ENCODE measurements at regions not wholly inside any gene's neighbourhood (a gene's known extent, or its start where the extent isn't known, plus 50 kb on each side); places are given as distances from the start of the nearest gene placed in this dataset.

DNA sequence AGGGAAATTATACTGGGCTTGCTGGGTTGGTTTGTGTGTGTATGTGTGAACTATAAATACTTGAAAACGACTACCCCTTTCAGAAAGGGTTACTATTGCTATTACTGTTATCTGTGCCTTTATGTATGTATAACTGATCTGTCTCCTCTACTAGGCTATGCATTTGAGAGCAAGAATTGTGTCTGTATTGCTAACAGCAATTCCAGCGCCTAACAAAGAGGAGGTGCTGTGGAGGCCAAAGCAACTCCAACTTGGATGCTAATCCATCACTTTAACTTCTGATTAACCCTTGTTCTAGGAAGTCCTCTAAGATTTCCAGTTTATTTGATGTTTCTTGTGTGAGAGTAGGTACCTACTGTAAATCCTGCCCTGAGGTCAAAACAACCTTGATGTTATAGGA lies 313.9 kb downstream of the PCNX1 start (continued):
- TF ChIP-seq RELA (CRISPR knock-in tag; IDR thresholded peaks at IDR 0.05; ENCODE audit: borderline replicate concordance): no peak
- TF ChIP-seq TP53 (CRISPR knock-in tag; IDR thresholded peaks at IDR 0.05): no peak
- TF ChIP-seq, protein P1, sequence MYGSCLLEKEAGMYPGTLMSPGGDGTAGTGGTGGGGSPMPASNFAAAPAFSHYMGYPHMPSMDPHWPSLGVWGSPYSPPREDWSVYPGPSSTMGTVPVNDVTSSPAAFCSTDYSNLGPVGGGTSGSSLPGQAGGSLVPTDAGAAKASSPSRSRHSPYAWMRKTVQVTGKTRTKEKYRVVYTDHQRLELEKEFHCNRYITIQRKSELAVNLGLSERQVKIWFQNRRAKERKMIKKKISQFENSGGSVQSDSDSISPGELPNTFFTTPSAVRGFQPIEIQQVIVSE (CRISPR knock-in tag; IDR thresholded peaks at IDR 0.05; ENCODE audit: borderline replicate concordance): no peak
- TF ChIP-seq CREM (CRISPR knock-in tag; IDR thresholded peaks at IDR 0.05): no peak
- TF ChIP-seq, protein P2, sequence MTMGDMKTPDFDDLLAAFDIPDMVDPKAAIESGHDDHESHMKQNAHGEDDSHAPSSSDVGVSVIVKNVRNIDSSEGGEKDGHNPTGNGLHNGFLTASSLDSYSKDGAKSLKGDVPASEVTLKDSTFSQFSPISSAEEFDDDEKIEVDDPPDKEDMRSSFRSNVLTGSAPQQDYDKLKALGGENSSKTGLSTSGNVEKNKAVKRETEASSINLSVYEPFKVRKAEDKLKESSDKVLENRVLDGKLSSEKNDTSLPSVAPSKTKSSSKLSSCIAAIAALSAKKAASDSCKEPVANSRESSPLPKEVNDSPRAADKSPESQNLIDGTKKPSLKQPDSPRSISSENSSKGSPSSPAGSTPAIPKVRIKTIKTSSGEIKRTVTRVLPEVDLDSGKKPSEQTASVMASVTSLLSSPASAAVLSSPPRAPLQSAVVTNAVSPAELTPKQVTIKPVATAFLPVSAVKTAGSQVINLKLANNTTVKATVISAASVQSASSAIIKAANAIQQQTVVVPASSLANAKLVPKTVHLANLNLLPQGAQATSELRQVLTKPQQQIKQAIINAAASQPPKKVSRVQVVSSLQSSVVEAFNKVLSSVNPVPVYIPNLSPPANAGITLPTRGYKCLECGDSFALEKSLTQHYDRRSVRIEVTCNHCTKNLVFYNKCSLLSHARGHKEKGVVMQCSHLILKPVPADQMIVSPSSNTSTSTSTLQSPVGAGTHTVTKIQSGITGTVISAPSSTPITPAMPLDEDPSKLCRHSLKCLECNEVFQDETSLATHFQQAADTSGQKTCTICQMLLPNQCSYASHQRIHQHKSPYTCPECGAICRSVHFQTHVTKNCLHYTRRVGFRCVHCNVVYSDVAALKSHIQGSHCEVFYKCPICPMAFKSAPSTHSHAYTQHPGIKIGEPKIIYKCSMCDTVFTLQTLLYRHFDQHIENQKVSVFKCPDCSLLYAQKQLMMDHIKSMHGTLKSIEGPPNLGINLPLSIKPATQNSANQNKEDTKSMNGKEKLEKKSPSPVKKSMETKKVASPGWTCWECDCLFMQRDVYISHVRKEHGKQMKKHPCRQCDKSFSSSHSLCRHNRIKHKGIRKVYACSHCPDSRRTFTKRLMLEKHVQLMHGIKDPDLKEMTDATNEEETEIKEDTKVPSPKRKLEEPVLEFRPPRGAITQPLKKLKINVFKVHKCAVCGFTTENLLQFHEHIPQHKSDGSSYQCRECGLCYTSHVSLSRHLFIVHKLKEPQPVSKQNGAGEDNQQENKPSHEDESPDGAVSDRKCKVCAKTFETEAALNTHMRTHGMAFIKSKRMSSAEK (CRISPR knock-in tag; IDR thresholded peaks at IDR 0.05; ENCODE audit: borderline replicate concordance): no peak
- TF ChIP-seq, protein P3, sequence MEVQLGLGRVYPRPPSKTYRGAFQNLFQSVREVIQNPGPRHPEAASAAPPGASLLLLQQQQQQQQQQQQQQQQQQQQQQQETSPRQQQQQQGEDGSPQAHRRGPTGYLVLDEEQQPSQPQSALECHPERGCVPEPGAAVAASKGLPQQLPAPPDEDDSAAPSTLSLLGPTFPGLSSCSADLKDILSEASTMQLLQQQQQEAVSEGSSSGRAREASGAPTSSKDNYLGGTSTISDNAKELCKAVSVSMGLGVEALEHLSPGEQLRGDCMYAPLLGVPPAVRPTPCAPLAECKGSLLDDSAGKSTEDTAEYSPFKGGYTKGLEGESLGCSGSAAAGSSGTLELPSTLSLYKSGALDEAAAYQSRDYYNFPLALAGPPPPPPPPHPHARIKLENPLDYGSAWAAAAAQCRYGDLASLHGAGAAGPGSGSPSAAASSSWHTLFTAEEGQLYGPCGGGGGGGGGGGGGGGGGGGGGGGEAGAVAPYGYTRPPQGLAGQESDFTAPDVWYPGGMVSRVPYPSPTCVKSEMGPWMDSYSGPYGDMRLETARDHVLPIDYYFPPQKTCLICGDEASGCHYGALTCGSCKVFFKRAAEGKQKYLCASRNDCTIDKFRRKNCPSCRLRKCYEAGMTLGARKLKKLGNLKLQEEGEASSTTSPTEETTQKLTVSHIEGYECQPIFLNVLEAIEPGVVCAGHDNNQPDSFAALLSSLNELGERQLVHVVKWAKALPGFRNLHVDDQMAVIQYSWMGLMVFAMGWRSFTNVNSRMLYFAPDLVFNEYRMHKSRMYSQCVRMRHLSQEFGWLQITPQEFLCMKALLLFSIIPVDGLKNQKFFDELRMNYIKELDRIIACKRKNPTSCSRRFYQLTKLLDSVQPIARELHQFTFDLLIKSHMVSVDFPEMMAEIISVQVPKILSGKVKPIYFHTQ (CRISPR knock-in tag; IDR thresholded peaks at IDR 0.05): no peak
- TF ChIP-seq, protein P4, sequence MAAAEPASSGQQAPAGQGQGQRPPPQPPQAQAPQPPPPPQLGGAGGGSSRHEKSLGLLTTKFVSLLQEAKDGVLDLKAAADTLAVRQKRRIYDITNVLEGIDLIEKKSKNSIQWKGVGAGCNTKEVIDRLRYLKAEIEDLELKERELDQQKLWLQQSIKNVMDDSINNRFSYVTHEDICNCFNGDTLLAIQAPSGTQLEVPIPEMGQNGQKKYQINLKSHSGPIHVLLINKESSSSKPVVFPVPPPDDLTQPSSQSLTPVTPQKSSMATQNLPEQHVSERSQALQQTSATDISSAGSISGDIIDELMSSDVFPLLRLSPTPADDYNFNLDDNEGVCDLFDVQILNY (CRISPR knock-in tag; IDR thresholded peaks at IDR 0.05): no peak
- TF ChIP-seq MXD4 (CRISPR knock-in tag; IDR thresholded peaks at IDR 0.05; ENCODE audit: borderline replicate concordance): no peak

DNA sequence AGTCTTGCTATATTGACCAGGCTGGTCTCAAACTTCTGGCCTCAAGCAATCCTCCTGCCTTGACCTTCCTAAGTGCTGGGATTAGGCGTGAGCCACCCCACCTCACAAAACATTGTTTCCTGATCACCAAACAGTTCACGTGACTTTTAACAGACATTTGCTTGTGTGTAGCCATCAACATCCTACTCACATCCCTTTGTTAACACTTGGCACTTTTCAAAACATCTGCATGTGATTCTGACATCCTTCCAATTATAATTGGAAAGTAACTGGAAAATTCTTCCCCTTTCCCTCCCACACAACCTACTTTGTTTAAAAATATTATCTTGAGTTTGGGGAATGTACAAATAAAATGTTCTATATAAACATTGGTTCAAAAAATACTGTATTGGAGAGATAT lies 317.9 kb downstream of the PCNX1 start:
- H3K9me3 Mint-ChIP-seq: peaks cover 12% of the 10 kb centered on the region
- no peak for ATAC-seq
- no peak for TF ChIP-seq FOXP1 (CRISPR knock-in tag; IDR thresholded peaks at IDR 0.05; ENCODE audit: borderline replicate concordance)
- TF ChIP-seq ZNF232 (CRISPR knock-in tag; IDR thresholded peaks at IDR 0.05): no peak
- TF ChIP-seq NR1H2 (CRISPR knock-in tag; IDR thresholded peaks at IDR 0.05): no peak
- TF ChIP-seq NR3C1 (CRISPR knock-in tag; conservative IDR thresholded peaks at IDR 0.05; ENCODE audit: low read depth): no peak
- TF ChIP-seq TEAD1 (CRISPR knock-in tag; IDR thresholded peaks at IDR 0.05): no peak
- TF ChIP-seq MYBL2 (CRISPR knock-in tag; IDR thresholded peaks at IDR 0.05): no peak
- TF ChIP-seq TP53 (CRISPR knock-in tag; IDR thresholded peaks at IDR 0.05): no peak
- TF ChIP-seq JUN (CRISPR knock-in tag; IDR thresholded peaks at IDR 0.05): no peak
- TF ChIP-seq SP1 (CRISPR knock-in tag; conservative IDR thresholded peaks at IDR 0.05): no peak
- TF ChIP-seq NFE2L1 (CRISPR knock-in tag; IDR thresholded peaks at IDR 0.05): no peak
- no peak for TF ChIP-seq SMAD3 (CRISPR knock-in tag; IDR thresholded peaks at IDR 0.05; ENCODE audit: borderline replicate concordance)
- H3K27ac Mint-ChIP-seq: no peak overlapping the region
- H3K36me3 Mint-ChIP-seq: no peaks in the 10 kb centered on the region
- DNase-seq (ENCODE audit: low spot score): no peak
- CTCF ChIA-PET: no interaction called here
- H3K27me3 Mint-ChIP-seq (ENCODE audit: low read depth): no peaks in the 10 kb centered on the region
- H3K4me1 Mint-ChIP-seq: peaks cover 20% of the 10 kb centered on the region
- no peak overlapping the region for H3K4me3 Mint-ChIP-seq
- POLR2A ChIA-PET: no interaction called here

All from WTC11 (cell line).